WTC11 (cell line): ENCODE measurements at regions not wholly inside any gene's neighbourhood (a gene's known extent, or its start where the extent isn't known, plus 50 kb on each side); places are given as distances from the start of the nearest gene placed in this dataset.

Source experiments
- ATAC-seq: fragments of 200-7000 bp; cut with Tn5 transposase; 2 replicates; pipeline ENCODE4 v1.10.0; 2021; ENCODE audit warnings: mild to moderate bottlenecking, moderate library complexity
- CTCF ChIA-PET: fragments of 300-600 bp; sonication (Branson Sonifier 250); formaldehyde crosslinking; loops from one replicate; lab custom pipeline; 2021; ENCODE audit warnings: antibody characterized with exemption; lab: Charles Lee
- POLR2A ChIA-PET: fragments of 350-600 bp; sonication (Branson Sonifier 250); formaldehyde crosslinking; loops from one replicate; lab custom pipeline; 2021; ENCODE audit warnings: antibody characterized with exemption; lab: Charles Lee
- DNase-seq: peaks from one replicate; pipeline ENCODE4 v3.0.0; 2021; ENCODE audit warnings: low spot score
- H3K27ac Mint-ChIP-seq: 2 replicates; pipeline ENCODE4 v1.8.0; 2021; ENCODE audit warnings: mixed read lengths
- H3K27me3 Mint-ChIP-seq: 2 replicates; pipeline ENCODE4 v1.8.0; 2021; ENCODE audit warnings: low read depth, mild to moderate bottlenecking, moderate library complexity, mixed read lengths
- H3K36me3 Mint-ChIP-seq: 2 replicates; pipeline ENCODE4 v1.8.0; 2021; ENCODE audit warnings: mixed read lengths
- H3K4me1 Mint-ChIP-seq: 2 replicates; pipeline ENCODE4 v1.8.0; 2022; ENCODE audit warnings: mixed read lengths
- H3K4me3 Mint-ChIP-seq: 2 replicates; pipeline ENCODE4 v1.8.0; 2021; ENCODE audit warnings: mild to moderate bottlenecking, moderate library complexity, mixed read lengths
- H3K9me3 Mint-ChIP-seq: 2 replicates; pipeline ENCODE4 v1.8.0; 2021; ENCODE audit warnings: mixed read lengths
- CREB1 ChIP-seq: sonication (generic); formaldehyde crosslinking; IDR thresholded peaks from 2 replicates; pipeline ENCODE4 v1.8.0; 2023; ENCODE audit warnings: mild to moderate bottlenecking, missing genetic modification reagents
- CREM ChIP-seq: sonication (generic); formaldehyde crosslinking; IDR thresholded peaks from 2 replicates; pipeline ENCODE4 v1.8.1; 2022; ENCODE audit warnings: mild to moderate bottlenecking, missing genetic modification reagents, moderate library complexity
- EMX1 ChIP-seq: fragments of 250-450 bp; sonication (Bioruptor Pico); IDR thresholded peaks from 2 replicates; pipeline ENCODE4 v1.8.0; 2021; ENCODE audit warnings: mild to moderate bottlenecking
- ESRRA ChIP-seq: sonication (generic); formaldehyde crosslinking; IDR thresholded peaks from 2 replicates; pipeline ENCODE4 v1.8.1; 2022; ENCODE audit warnings: mild to moderate bottlenecking, missing genetic modification reagents, borderline replicate concordance
- GABPB1 ChIP-seq: sonication (generic); formaldehyde crosslinking; IDR thresholded peaks from 2 replicates; pipeline ENCODE4 v1.8.1; 2023; ENCODE audit warnings: mild to moderate bottlenecking, missing genetic modification reagents
- GRHL2 ChIP-seq: fragments of 250-450 bp; sonication (Bioruptor Pico); IDR thresholded peaks from 2 replicates; pipeline ENCODE4 v1.8.0; 2022; ENCODE audit warnings: mild to moderate bottlenecking, moderate library complexity; ENCODE audit not compliant: insufficient replicate concordance, severe bottlenecking
- HMGA2 ChIP-seq: fragments of 250-450 bp; sonication (Bioruptor Pico); IDR thresholded peaks from 2 replicates; pipeline ENCODE4 v1.4.0; 2021; ENCODE audit warnings: mild to moderate bottlenecking, moderate library complexity
- MXD4 ChIP-seq: fragments of 250-450 bp; sonication (Bioruptor Pico); IDR thresholded peaks from 2 replicates; pipeline ENCODE4 v1.8.0; 2021; ENCODE audit warnings: mild to moderate bottlenecking, moderate library complexity, borderline replicate concordance
- MYBL2 ChIP-seq: sonication (generic); formaldehyde crosslinking; IDR thresholded peaks from 2 replicates; pipeline ENCODE4 v1.8.1; 2023; ENCODE audit warnings: mild to moderate bottlenecking, moderate library complexity, missing genetic modification reagents
- NFYB ChIP-seq: sonication (generic); formaldehyde crosslinking; conservative IDR thresholded peaks from 2 replicates; pipeline ENCODE4 v1.8.0; 2022; ENCODE audit warnings: low read depth, missing genetic modification reagents
- NR3C1 ChIP-seq: sonication (generic); formaldehyde crosslinking; conservative IDR thresholded peaks from 2 replicates; pipeline ENCODE4 v1.8.1; 2023; ENCODE audit warnings: low read depth, mild to moderate bottlenecking, missing genetic modification reagents
- RORB ChIP-seq: fragments of 250-450 bp; sonication (Bioruptor Pico); IDR thresholded peaks from 2 replicates; pipeline ENCODE4 v1.9.0; 2021; ENCODE audit warnings: mild to moderate bottlenecking
- TEAD1 ChIP-seq: sonication (generic); formaldehyde crosslinking; IDR thresholded peaks from 2 replicates; pipeline ENCODE4 v1.8.0; 2022; ENCODE audit warnings: mild to moderate bottlenecking, missing genetic modification reagents
- TP53 ChIP-seq: sonication (generic); formaldehyde crosslinking; IDR thresholded peaks from 2 replicates; pipeline ENCODE4 v1.8.1; 2023; ENCODE audit warnings: mild to moderate bottlenecking, missing genetic modification reagents
- ZNF512 ChIP-seq: sonication (generic); formaldehyde crosslinking; IDR thresholded peaks from 2 replicates; pipeline ENCODE4 v1.8.1; 2022; ENCODE audit warnings: missing genetic modification reagents, borderline replicate concordance
- ZNF532 ChIP-seq: fragments of 250-450 bp; sonication (Bioruptor Pico); IDR thresholded peaks from 2 replicates; pipeline ENCODE4 v1.9.0; 2021; ENCODE audit warnings: mild to moderate bottlenecking, borderline replicate concordance
- TF ChIP-seq, protein P1 (sequence below): sonication (generic); formaldehyde crosslinking; IDR thresholded peaks from 2 replicates; pipeline ENCODE4 v1.8.1; 2022; ENCODE audit warnings: mild to moderate bottlenecking, moderate library complexity, missing genetic modification reagents
- TF ChIP-seq, protein P2 (sequence below): fragments of 250-450 bp; sonication (Bioruptor Pico); IDR thresholded peaks from 2 replicates; pipeline ENCODE4 v2.1.2; 2022; ENCODE audit warnings: mild to moderate bottlenecking, moderate library complexity
- TF ChIP-seq, protein P3 (sequence below): fragments of 250-450 bp; sonication (Bioruptor Pico); IDR thresholded peaks from 2 replicates; pipeline ENCODE4 v1.9.0; 2021; ENCODE audit warnings: mild to moderate bottlenecking
- TF ChIP-seq, protein P4 (sequence below): sonication (generic); formaldehyde crosslinking; IDR thresholded peaks from 2 replicates; pipeline ENCODE4 v1.8.0; 2023; ENCODE audit warnings: mild to moderate bottlenecking, missing genetic modification reagents
- TF ChIP-seq, protein P5 (sequence below): sonication (generic); formaldehyde crosslinking; IDR thresholded peaks from 2 replicates; pipeline ENCODE4 v1.8.1; 2023; ENCODE audit warnings: mild to moderate bottlenecking, missing genetic modification reagents

GRCh38 chr5:52328220-52328806 is 459.4 kb upstream of the ITGA1 start:
- POLR2A ChIA-PET: no interaction called here
- H3K4me3 Mint-ChIP-seq: no peak overlapping the region
- ATAC-seq: no peak
- peaks cover 14% of the 10 kb centered on the region for H3K9me3 Mint-ChIP-seq
- no peak overlapping the region for H3K27ac Mint-ChIP-seq
- peaks cover 16% of the 10 kb centered on the region for H3K4me1 Mint-ChIP-seq
- H3K36me3 Mint-ChIP-seq: peaks cover 8% of the 10 kb centered on the region
- H3K27me3 Mint-ChIP-seq: no peaks in the 10 kb centered on the region
- TF ChIP-seq GRHL2 (no peak), NR3C1 (CRISPR knock-in tag) (no peak), RORB (no peak), ZNF512 (no peak), MYBL2 (no peak), ZNF532 (no peak), NFYB (CRISPR knock-in tag) (no peak), TP53 (no peak)
- TF ChIP-seq, protein P1, sequence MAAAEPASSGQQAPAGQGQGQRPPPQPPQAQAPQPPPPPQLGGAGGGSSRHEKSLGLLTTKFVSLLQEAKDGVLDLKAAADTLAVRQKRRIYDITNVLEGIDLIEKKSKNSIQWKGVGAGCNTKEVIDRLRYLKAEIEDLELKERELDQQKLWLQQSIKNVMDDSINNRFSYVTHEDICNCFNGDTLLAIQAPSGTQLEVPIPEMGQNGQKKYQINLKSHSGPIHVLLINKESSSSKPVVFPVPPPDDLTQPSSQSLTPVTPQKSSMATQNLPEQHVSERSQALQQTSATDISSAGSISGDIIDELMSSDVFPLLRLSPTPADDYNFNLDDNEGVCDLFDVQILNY (CRISPR knock-in tag): no peak
- TF ChIP-seq, all 79 proteins: peak for 0
- CTCF ChIA-PET: no interaction called here
- no peak for DNase-seq

DNA sequence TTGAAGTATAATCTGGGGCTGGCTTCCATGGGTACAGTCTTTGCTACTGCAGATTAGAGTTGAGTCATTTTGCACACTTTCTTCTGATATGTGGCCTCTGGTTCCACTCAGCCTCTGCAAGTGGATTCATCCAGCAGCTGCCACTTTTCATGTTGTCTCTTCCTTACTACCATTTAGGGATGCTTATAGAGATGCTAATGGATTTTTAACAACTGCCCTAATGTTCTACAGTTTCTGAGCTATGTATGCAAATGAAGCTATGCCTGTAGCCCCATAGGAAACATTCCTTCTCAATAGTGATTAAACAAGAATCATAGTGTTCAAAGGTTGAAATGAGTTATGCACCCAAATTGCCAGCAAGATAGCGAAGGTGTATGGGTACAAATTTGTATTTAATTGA is 456.0 kb upstream of the ITGA1 start:
- no peak overlapping the region for H3K27ac Mint-ChIP-seq
- H3K36me3 Mint-ChIP-seq: peaks cover 19% of the 10 kb centered on the region
- no peak overlapping the region for H3K4me3 Mint-ChIP-seq
- TF ChIP-seq, protein P2, sequence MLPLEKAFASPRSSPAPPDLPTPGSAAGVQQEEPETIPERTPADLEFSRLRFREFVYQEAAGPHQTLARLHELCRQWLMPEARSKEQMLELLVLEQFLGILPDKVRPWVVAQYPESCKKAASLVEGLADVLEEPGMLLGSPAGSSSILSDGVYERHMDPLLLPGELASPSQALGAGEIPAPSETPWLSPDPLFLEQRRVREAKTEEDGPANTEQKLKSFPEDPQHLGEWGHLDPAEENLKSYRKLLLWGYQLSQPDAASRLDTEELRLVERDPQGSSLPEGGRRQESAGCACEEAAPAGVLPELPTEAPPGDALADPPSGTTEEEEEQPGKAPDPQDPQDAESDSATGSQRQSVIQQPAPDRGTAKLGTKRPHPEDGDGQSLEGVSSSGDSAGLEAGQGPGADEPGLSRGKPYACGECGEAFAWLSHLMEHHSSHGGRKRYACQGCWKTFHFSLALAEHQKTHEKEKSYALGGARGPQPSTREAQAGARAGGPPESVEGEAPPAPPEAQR: no peak
- TF ChIP-seq, protein P3, sequence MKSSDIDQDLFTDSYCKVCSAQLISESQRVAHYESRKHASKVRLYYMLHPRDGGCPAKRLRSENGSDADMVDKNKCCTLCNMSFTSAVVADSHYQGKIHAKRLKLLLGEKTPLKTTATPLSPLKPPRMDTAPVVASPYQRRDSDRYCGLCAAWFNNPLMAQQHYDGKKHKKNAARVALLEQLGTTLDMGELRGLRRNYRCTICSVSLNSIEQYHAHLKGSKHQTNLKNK (CRISPR knock-in tag): no peak
- no peak for TF ChIP-seq CREM (CRISPR knock-in tag)
- TF ChIP-seq TEAD1: no peak
- no peak for TF ChIP-seq GABPB1 (CRISPR knock-in tag)
- TF ChIP-seq ESRRA (CRISPR knock-in tag): no peak
- no peak for TF ChIP-seq EMX1 (CRISPR knock-in tag)
- TF ChIP-seq, protein P4, sequence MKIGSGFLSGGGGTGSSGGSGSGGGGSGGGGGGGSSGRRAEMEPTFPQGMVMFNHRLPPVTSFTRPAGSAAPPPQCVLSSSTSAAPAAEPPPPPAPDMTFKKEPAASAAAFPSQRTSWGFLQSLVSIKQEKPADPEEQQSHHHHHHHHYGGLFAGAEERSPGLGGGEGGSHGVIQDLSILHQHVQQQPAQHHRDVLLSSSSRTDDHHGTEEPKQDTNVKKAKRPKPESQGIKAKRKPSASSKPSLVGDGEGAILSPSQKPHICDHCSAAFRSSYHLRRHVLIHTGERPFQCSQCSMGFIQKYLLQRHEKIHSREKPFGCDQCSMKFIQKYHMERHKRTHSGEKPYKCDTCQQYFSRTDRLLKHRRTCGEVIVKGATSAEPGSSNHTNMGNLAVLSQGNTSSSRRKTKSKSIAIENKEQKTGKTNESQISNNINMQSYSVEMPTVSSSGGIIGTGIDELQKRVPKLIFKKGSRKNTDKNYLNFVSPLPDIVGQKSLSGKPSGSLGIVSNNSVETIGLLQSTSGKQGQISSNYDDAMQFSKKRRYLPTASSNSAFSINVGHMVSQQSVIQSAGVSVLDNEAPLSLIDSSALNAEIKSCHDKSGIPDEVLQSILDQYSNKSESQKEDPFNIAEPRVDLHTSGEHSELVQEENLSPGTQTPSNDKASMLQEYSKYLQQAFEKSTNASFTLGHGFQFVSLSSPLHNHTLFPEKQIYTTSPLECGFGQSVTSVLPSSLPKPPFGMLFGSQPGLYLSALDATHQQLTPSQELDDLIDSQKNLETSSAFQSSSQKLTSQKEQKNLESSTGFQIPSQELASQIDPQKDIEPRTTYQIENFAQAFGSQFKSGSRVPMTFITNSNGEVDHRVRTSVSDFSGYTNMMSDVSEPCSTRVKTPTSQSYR (CRISPR knock-in tag): no peak
- no peak for TF ChIP-seq HMGA2
- TF ChIP-seq, protein P5, sequence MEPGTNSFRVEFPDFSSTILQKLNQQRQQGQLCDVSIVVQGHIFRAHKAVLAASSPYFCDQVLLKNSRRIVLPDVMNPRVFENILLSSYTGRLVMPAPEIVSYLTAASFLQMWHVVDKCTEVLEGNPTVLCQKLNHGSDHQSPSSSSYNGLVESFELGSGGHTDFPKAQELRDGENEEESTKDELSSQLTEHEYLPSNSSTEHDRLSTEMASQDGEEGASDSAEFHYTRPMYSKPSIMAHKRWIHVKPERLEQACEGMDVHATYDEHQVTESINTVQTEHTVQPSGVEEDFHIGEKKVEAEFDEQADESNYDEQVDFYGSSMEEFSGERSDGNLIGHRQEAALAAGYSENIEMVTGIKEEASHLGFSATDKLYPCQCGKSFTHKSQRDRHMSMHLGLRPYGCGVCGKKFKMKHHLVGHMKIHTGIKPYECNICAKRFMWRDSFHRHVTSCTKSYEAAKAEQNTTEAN (CRISPR knock-in tag): no peak
- TF ChIP-seq MXD4 (CRISPR knock-in tag): no peak
- no peak for TF ChIP-seq CREB1 (CRISPR knock-in tag)
- no peaks in the 10 kb centered on the region for H3K27me3 Mint-ChIP-seq
- H3K4me1 Mint-ChIP-seq: peaks cover 22% of the 10 kb centered on the region
- DNase-seq (no peak), ATAC-seq (peak; percentile 63)
- peaks cover 26% of the 10 kb centered on the region for H3K9me3 Mint-ChIP-seq
- POLR2A ChIA-PET: no interaction called here
- CTCF ChIA-PET: no interaction called here
